ENCODE measurements at regions not wholly inside any gene's neighbourhood (a gene's known extent, or its start where the extent isn't known, plus 50 kb on each side); places are given as distances from the start of the nearest gene placed in this dataset.

DNA sequence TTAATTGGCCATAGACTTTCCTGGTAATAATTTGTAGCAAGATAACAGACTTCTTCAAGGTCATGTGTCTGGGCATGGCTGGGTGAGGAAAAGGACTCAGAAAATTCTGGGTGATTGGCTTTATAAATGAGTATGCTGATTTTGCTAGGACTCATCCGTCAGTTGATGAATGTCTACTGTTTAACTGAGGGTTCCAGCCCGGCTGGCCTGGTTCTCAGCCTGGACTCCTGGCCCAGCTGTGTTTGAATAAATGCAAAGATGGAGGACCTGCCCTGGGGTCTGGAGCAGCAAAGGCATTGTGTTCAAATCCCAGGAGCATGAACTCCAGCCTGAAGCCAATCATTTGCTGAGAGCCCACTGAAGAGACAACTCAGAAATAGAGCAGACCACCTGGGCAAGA, 323.2 kb downstream of the LRFN2 start:
- TF ChIP-seq, protein P1, sequence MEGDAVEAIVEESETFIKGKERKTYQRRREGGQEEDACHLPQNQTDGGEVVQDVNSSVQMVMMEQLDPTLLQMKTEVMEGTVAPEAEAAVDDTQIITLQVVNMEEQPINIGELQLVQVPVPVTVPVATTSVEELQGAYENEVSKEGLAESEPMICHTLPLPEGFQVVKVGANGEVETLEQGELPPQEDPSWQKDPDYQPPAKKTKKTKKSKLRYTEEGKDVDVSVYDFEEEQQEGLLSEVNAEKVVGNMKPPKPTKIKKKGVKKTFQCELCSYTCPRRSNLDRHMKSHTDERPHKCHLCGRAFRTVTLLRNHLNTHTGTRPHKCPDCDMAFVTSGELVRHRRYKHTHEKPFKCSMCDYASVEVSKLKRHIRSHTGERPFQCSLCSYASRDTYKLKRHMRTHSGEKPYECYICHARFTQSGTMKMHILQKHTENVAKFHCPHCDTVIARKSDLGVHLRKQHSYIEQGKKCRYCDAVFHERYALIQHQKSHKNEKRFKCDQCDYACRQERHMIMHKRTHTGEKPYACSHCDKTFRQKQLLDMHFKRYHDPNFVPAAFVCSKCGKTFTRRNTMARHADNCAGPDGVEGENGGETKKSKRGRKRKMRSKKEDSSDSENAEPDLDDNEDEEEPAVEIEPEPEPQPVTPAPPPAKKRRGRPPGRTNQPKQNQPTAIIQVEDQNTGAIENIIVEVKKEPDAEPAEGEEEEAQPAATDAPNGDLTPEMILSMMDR (IDR thresholded peaks at IDR 0.05; ENCODE audit: poor library complexity, severe bottlenecking) = no peak
- TF ChIP-seq EP300 (conservative IDR thresholded peaks at IDR 0.05; ENCODE audit: poor library complexity, severe bottlenecking) = no peak
- TF ChIP-seq, protein P2, sequence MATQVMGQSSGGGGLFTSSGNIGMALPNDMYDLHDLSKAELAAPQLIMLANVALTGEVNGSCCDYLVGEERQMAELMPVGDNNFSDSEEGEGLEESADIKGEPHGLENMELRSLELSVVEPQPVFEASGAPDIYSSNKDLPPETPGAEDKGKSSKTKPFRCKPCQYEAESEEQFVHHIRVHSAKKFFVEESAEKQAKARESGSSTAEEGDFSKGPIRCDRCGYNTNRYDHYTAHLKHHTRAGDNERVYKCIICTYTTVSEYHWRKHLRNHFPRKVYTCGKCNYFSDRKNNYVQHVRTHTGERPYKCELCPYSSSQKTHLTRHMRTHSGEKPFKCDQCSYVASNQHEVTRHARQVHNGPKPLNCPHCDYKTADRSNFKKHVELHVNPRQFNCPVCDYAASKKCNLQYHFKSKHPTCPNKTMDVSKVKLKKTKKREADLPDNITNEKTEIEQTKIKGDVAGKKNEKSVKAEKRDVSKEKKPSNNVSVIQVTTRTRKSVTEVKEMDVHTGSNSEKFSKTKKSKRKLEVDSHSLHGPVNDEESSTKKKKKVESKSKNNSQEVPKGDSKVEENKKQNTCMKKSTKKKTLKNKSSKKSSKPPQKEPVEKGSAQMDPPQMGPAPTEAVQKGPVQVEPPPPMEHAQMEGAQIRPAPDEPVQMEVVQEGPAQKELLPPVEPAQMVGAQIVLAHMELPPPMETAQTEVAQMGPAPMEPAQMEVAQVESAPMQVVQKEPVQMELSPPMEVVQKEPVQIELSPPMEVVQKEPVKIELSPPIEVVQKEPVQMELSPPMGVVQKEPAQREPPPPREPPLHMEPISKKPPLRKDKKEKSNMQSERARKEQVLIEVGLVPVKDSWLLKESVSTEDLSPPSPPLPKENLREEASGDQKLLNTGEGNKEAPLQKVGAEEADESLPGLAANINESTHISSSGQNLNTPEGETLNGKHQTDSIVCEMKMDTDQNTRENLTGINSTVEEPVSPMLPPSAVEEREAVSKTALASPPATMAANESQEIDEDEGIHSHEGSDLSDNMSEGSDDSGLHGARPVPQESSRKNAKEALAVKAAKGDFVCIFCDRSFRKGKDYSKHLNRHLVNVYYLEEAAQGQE (IDR thresholded peaks at IDR 0.05; ENCODE audit: borderline replicate concordance) = no peak

All from neural cell (in vitro differentiated cells).